Panc1 (cell line): ENCODE measurements at regions not wholly inside any gene's neighbourhood (a gene's known extent, or its start where the extent isn't known, plus 50 kb on each side); places are given as distances from the start of the nearest gene placed in this dataset.

ENCODE experiments used
- ATAC-seq: fragments of 200-7000 bp; cut with Tn5 transposase; 2 replicates; pipeline ENCODE4 v1.9.1; 2020; ENCODE audit warnings: mild to moderate bottlenecking, moderate library complexity
- BruUV-seq: library from RNA; stranded (reverse); fragments of 400-500 nt; replicated peaks from 2 replicates; lab custom pipeline; 2021; lab: Mats Ljungman, UMichigan
- CTCF ChIA-PET: fragments of 300-600 bp; sonication (Branson Sonifier 250); formaldehyde crosslinking; loops from one replicate; lab custom pipeline; 2022; ENCODE audit warnings: antibody characterized with exemption; lab: Charles Lee
- POLR2A ChIA-PET: fragments of 300-600 bp; sonication (Branson Sonifier 250); formaldehyde crosslinking; loops from one replicate; lab custom pipeline; 2022; ENCODE audit warnings: antibody characterized with exemption; lab: Charles Lee
- DNase-seq: peaks from one replicate; pipeline ENCODE4 v3.0.0-alpha.2; 2010; ENCODE audit warnings: low read depth, low spot score
- H3K27ac ChIP-seq: 2 replicates; pipeline ENCODE4 v1.5.1; 2011; ENCODE audit warnings: mild to moderate bottlenecking, low read length, inconsistent platforms
- H3K27me3 ChIP-seq: fragments of 200-500 bp; sonication (Bioruptor generic); 2 replicates; pipeline ENCODE4 v1.6.0; 2014; ENCODE audit warnings: low read length, inconsistent platforms; ENCODE audit not compliant: control insufficient read depth, insufficient read depth
- H3K36me3 ChIP-seq: fragments of 200-500 bp; sonication (Bioruptor generic); 2 replicates; pipeline ENCODE4 v1.5.1; 2014; ENCODE audit warnings: inconsistent platforms, mild to moderate bottlenecking, low read length, moderate library complexity; ENCODE audit not compliant: control insufficient read depth, insufficient read depth
- H3K4me1 ChIP-seq: 2 replicates; pipeline ENCODE4 v1.5.1; 2011; ENCODE audit warnings: inconsistent platforms, mild to moderate bottlenecking, low read length, moderate library complexity; ENCODE audit not compliant: control insufficient read depth, insufficient read depth
- H3K4me3 ChIP-seq, 2 experiments: 2 replicates each; pipeline ENCODE4 v1.5.1; 2011 to 2012; ENCODE audit warnings: low read depth in 2 of 2, low read length in 2 of 2, mild to moderate bottlenecking in 2 of 2, inconsistent platforms in 1 of 2, moderate library complexity in 1 of 2
- H3K9me3 ChIP-seq: fragments of 200-500 bp; sonication (Bioruptor generic); 2 replicates; pipeline ENCODE4 v1.5.1; 2014; ENCODE audit warnings: low read depth, mild to moderate bottlenecking, inconsistent platforms, low read length, moderate library complexity; ENCODE audit not compliant: control insufficient read depth, insufficient read depth
- CTCF ChIP-seq: fragments of 450-650 bp; IDR thresholded peaks from 2 replicates; pipeline ENCODE4 v1.5.1; 2017; ENCODE audit warnings: mild to moderate bottlenecking
- POLR2AphosphoS5 ChIP-seq: IDR thresholded peaks from 2 replicates; pipeline ENCODE4 v1.6.1; 2012; ENCODE audit warnings: mild to moderate bottlenecking, low read depth, low read length, moderate library complexity
- REST ChIP-seq, 2 experiments: IDR thresholded peaks; 2 replicates each; pipeline ENCODE4 v1.6.1; 2011 to 2012; ENCODE audit warnings: low read depth in 2 of 2, control low read depth in 1 of 2, low read length in 1 of 2, mild to moderate bottlenecking in 1 of 2, moderate library complexity in 1 of 2; ENCODE audit not compliant: insufficient read depth in 1 of 2
- SIN3A ChIP-seq: IDR thresholded peaks from 2 replicates; pipeline ENCODE4 v1.6.1; 2012; ENCODE audit warnings: low read depth, mild to moderate bottlenecking, low read length, moderate library complexity, borderline replicate concordance; ENCODE audit not compliant: insufficient read depth
- TCF7L2 ChIP-seq: IDR thresholded peaks from 2 replicates; pipeline ENCODE4 v1.6.1; 2011; ENCODE audit warnings: mild to moderate bottlenecking, low read depth, low read length, inconsistent platforms
- in situ Hi-C: cut with HindIII; loops from 2 replicates; pipeline ENCODE4 v1.10.0; 2016; ENCODE audit warnings: low sequenced_read_pairs, low pct_unique_long_range_greater_than_20kb
- intact Hi-C: fragments of 100-400 bp; cut with micrococcal nuclease; formaldehyde crosslinking; loops from one replicate; pipeline ENCODE4 v1.10.0; 2022; ENCODE audit not compliant: unreplicated experiment

- no peaks in the 10 kb centered on the region for H3K36me3 ChIP-seq
- BruUV-seq: no TSS peak
- no peak overlapping the region for H3K27ac ChIP-seq
- ChIA-PET CTCF (no interaction called here), POLR2A (no interaction called here)
- H3K4me1 ChIP-seq: no peaks in the 10 kb centered on the region
- in situ Hi-C loops: no loop called here
- intact Hi-C loops: no loop called here
- ATAC-seq (no peak), DNase-seq (no peak)
- TF ChIP-seq SIN3A: no peak
- TF ChIP-seq POLR2AphosphoS5: no peak
- no peak for TF ChIP-seq REST (IDR thresholded peaks at IDR 0.05; ENCODE audit: insufficient read depth in 1 of 2, low read depth in 2 of 2, low read length in 1 of 2)
- no peak for TF ChIP-seq TCF7L2
- no peak for TF ChIP-seq CTCF
- peaks cover 2% of the 10 kb centered on the region; the same call in 1 of the 2 replicates for H3K27me3 ChIP-seq
- H3K4me3 ChIP-seq: no peak overlapping the region
- no peaks in the 10 kb centered on the region for H3K9me3 ChIP-seq
Observed at GRCh38 chr2:236823041-236823629, 253.5 kb downstream of the ACKR3 start.

GRCh38 chr2:236823963-236824362 lies 254.3 kb downstream of the ACKR3 start:
- no peak for DNase-seq
- in situ Hi-C loops: no loop called here
- no peak overlapping the region for H3K4me3 ChIP-seq

More at GRCh38 chr2:236823963-236824362, 254.3 kb downstream of the ACKR3 start:
- Histone ChIP-seq H3K9me3 (no peaks in the 10 kb centered on the region), H3K4me1 (no peaks in the 10 kb centered on the region), H3K27me3 (peaks cover 9% of the 10 kb centered on the region), H3K36me3 (no peaks in the 10 kb centered on the region), H3K27ac (no peak overlapping the region)
- TF ChIP-seq TCF7L2 (no peak), CTCF (no peak), SIN3A (no peak), REST (IDR thresholded peaks at IDR 0.05; ENCODE audit: insufficient read depth in 1 of 2, low read depth in 2 of 2, low read length in 1 of 2) (no peak), POLR2AphosphoS5 (no peak)
- CTCF ChIA-PET: no interaction called here
- intact Hi-C loops: no loop called here
- no TSS peak for BruUV-seq
- no peak for ATAC-seq
- POLR2A ChIA-PET: no interaction called here
